Left ventricle myocardium inferior (tissue), 1 donor: ENCODE measurements at regions not wholly inside any gene's neighbourhood (a gene's known extent, or its start where the extent isn't known, plus 50 kb on each side); places are given as distances from the start of the nearest gene placed in this dataset.
"Not testable (repeated sequence)": the region's sequence is repeated elsewhere in the genome, so short reads cannot be mapped to it uniquely, and the experiment has no call there.

Experiments used
- DNase-seq: peaks from one replicate; pipeline ENCODE4 v3.0.0-alpha.2; 2020
- H3K27ac ChIP-seq: fragments of 200-600 bp; replicated peaks from 2 replicates; pipeline ENCODE4 v1.8.0; 2021
- H3K27me3 ChIP-seq: fragments of 200-600 bp; 2 replicates; pipeline ENCODE4 v1.8.0; 2021; ENCODE audit warnings: low read depth
- H3K36me3 ChIP-seq: fragments of 200-600 bp; 2 replicates; pipeline ENCODE4 v1.8.0; 2021
- H3K4me1 ChIP-seq: fragments of 200-600 bp; 2 replicates; pipeline ENCODE4 v1.8.0; 2021
- H3K4me3 ChIP-seq: fragments of 200-600 bp; 2 replicates; pipeline ENCODE4 v1.8.0; 2021; ENCODE audit warnings: mild to moderate bottlenecking, moderate library complexity
- H3K9me3 ChIP-seq: fragments of 200-600 bp; replicated peaks from 2 replicates; pipeline ENCODE4 v1.8.0; 2021
- intact Hi-C: fragments of 100-400 bp; cut with micrococcal nuclease; formaldehyde crosslinking; loops from one replicate; pipeline ENCODE4 v1.11.0; 2022
- TF ChIP-seq, protein P1 (sequence below): fragments of 200-600 bp; IDR thresholded peaks from 2 replicates; pipeline ENCODE4 v1.8.0; 2021; ENCODE audit warnings: antibody characterized with exemption, mild to moderate bottlenecking, borderline replicate concordance
- donor health status: DM: no; HTN: yes; CAD: no; lungs with severe emphysema.

GRCh38 chr6:58073263-58073662, 755.8 kb downstream of the PRIM2 start:
- intact Hi-C loops, result no loop called here
- no peaks in the 10 kb centered on the region for H3K9me3 ChIP-seq
- H3K4me3 ChIP-seq, result no peak overlapping the region
- TF ChIP-seq, protein P1, sequence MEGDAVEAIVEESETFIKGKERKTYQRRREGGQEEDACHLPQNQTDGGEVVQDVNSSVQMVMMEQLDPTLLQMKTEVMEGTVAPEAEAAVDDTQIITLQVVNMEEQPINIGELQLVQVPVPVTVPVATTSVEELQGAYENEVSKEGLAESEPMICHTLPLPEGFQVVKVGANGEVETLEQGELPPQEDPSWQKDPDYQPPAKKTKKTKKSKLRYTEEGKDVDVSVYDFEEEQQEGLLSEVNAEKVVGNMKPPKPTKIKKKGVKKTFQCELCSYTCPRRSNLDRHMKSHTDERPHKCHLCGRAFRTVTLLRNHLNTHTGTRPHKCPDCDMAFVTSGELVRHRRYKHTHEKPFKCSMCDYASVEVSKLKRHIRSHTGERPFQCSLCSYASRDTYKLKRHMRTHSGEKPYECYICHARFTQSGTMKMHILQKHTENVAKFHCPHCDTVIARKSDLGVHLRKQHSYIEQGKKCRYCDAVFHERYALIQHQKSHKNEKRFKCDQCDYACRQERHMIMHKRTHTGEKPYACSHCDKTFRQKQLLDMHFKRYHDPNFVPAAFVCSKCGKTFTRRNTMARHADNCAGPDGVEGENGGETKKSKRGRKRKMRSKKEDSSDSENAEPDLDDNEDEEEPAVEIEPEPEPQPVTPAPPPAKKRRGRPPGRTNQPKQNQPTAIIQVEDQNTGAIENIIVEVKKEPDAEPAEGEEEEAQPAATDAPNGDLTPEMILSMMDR, result no peak
- H3K36me3 ChIP-seq, result no peaks in the 10 kb centered on the region
- H3K27ac ChIP-seq, result no peak overlapping the region
- no peak for DNase-seq
- H3K27me3 ChIP-seq, result no peaks in the 10 kb centered on the region
- H3K4me1 ChIP-seq, result no peaks in the 10 kb centered on the region

DNA sequence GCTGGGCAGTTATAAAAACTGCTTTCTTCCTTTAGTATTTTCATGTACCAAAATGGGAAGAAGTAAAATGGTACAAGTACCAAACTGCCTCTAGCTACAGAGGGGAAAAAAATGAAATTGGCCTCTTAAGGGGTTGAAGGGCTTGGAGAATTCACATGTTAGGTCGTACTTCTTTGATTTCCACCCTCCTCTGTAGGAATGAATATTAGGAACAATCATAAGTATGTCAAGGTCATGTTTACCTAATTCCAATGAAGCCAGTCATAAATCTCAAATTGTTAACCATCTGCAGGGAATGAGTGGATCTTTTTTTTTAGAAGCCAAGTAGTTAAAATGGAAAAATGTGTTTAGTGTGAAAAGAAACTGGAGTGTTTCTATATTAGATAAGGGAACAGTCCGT, 772.6 kb downstream of the PRIM2 start:
- intact Hi-C loops, H3K9me3 ChIP-seq, H3K27ac ChIP-seq, H3K27me3 ChIP-seq, H3K4me1 ChIP-seq, H3K36me3 ChIP-seq, DNase-seq, H3K4me3 ChIP-seq: not testable (repeated sequence)

GRCh38 chr6:58097251-58097650, 779.8 kb downstream of the PRIM2 start:
- H3K27me3 ChIP-seq, DNase-seq, intact Hi-C loops, H3K4me1 ChIP-seq, H3K36me3 ChIP-seq, H3K27ac ChIP-seq, H3K4me3 ChIP-seq, H3K9me3 ChIP-seq: not testable (repeated sequence)

- no peak overlapping the region for H3K27ac ChIP-seq
- DNase-seq, result no peak
- intact Hi-C loops, result no loop called here
- no peaks in the 10 kb centered on the region for H3K4me1 ChIP-seq
- no peak overlapping the region for H3K4me3 ChIP-seq
- TF ChIP-seq, protein P1, result no peak
- H3K36me3 ChIP-seq, result no peaks in the 10 kb centered on the region
- H3K27me3 ChIP-seq, result no peaks in the 10 kb centered on the region
- no peaks in the 10 kb centered on the region for H3K9me3 ChIP-seq
These were observed 796.5 kb downstream of the PRIM2 start for GRCh38 chr6:58113960-58114359.

DNA sequence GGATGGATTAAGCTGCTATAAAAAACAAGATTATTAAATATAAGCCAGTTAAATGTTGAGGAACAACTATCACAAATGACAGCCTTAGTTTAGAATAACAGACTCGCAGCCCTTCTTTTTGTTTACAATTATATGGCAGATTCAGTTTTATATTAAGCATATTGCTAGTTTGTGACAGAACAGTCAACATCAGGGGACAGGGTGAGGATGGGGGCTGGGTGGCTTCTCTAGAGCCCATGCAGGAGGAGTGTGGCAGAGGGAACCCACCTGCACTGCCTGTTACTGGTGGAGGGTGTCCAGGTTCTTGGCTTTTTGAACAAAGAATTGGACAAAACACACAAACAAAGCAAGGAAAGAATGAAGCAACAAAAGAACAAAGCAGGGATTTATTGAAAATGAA, 799.7 kb downstream of the PRIM2 start:
- H3K27ac ChIP-seq, DNase-seq, H3K27me3 ChIP-seq, H3K36me3 ChIP-seq, H3K4me1 ChIP-seq, intact Hi-C loops, H3K4me3 ChIP-seq, H3K9me3 ChIP-seq: not testable (repeated sequence)

DNA sequence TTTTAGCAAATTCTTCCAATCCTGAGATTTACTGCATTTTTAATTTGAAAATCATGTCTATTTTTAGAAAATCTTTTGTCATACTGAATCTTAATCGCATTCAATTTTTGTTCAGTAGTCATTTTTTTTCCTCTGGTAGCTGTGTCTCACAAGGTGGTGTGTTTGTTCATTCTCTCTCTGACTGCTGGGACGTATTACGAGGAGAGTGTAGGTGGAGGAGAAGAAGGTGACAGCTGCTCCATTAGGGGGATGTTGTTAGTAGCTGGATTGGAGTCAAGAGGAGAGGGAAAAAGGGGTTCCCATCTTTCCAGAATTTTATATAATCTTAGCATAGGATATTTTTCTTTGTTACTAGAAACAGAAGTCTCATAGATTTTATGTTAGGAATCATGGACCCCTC, 804.2 kb downstream of the PRIM2 start:
- H3K4me3 ChIP-seq, H3K27me3 ChIP-seq, H3K27ac ChIP-seq, H3K9me3 ChIP-seq, DNase-seq, H3K36me3 ChIP-seq, intact Hi-C loops, H3K4me1 ChIP-seq: not testable (repeated sequence)

DNA sequence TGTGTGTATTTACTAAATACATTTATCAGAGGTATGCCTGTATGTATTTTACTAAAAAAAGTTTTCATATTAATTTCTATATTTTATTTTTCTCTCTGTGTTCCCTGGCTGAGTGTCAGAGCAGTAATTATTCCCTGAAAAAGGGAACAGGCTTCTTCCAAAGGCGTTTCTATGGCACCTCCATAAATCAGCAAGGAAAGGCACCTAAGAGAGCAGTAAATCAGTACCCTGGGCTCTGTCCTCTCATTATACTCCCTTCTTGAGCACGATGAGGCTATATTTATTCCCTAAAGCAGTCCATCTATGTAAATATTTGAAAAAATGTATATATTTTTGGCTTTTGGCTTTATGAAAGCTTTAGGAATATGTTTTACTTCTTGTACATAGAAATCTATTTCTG, 806.3 kb downstream of the PRIM2 start:
- H3K27me3 ChIP-seq, H3K9me3 ChIP-seq, intact Hi-C loops, H3K36me3 ChIP-seq, H3K4me3 ChIP-seq, H3K4me1 ChIP-seq, H3K27ac ChIP-seq, DNase-seq: not testable (repeated sequence)

DNA sequence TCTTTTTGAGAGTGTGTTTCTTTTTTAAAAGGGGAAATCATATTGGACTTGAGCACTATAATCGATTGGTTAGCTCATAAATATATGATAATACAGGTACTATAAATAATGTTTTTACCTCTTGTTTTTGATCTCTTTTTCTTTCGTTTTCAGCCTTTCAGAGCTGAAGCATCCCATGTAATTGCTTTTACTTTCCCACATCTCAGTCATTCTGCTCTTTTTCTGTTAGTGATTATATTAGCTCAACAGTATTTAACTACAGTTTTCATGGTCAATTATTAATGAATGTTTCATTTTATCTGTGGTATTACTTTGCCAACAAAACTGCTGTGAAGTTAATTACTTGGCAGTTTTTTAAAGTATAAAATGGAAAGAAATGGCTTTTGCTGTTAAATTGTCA, 811.1 kb downstream of the PRIM2 start:
- H3K27ac ChIP-seq, H3K4me1 ChIP-seq, H3K36me3 ChIP-seq, DNase-seq, intact Hi-C loops, H3K27me3 ChIP-seq, H3K4me3 ChIP-seq: not testable (repeated sequence)
- H3K9me3 ChIP-seq, result peaks cover 25% of the 10 kb centered on the region

- H3K27me3 ChIP-seq, H3K27ac ChIP-seq, H3K4me1 ChIP-seq, H3K36me3 ChIP-seq, DNase-seq, H3K4me3 ChIP-seq, intact Hi-C loops: not testable (repeated sequence)
- peaks cover 25% of the 10 kb centered on the region for H3K9me3 ChIP-seq
These were observed 811.7 kb downstream of the PRIM2 start for GRCh38 chr6:58129098-58129497.

GRCh38 chr6:58139746-58140145, 822.3 kb downstream of the PRIM2 start:
- H3K27ac ChIP-seq, H3K4me3 ChIP-seq, H3K9me3 ChIP-seq, DNase-seq, intact Hi-C loops, H3K27me3 ChIP-seq, H3K36me3 ChIP-seq, H3K4me1 ChIP-seq: not testable (repeated sequence)

- DNase-seq, H3K4me3 ChIP-seq, H3K9me3 ChIP-seq, H3K27ac ChIP-seq, H3K27me3 ChIP-seq, H3K4me1 ChIP-seq, intact Hi-C loops, H3K36me3 ChIP-seq: not testable (repeated sequence)
These were observed 853.6 kb downstream of the PRIM2 start for GRCh38 chr6:58171025-58171424.
